Natural killer cell (primary cell): ENCODE measurements at regions not wholly inside any gene's neighbourhood (a gene's known extent, or its start where the extent isn't known, plus 50 kb on each side); places are given as distances from the start of the nearest gene placed in this dataset.

ENCODE experiments used
- ATAC-seq, 3 donors: fragments of 150-1000 bp in 2 of 3; fragments of 200-7000 bp in 1 of 3; cut with Tn5 transposase; 1 replicate in 1 of 3; 2 replicates in 2 of 3; pipeline ENCODE4 v1.10.0; 2021; ENCODE audit warnings: mild to moderate bottlenecking in 2 of 3, moderate library complexity in 2 of 3
- DNase-seq, 2 donors: peaks; one replicate each; pipeline versions ENCODE4 v3.0.0 to v3.0.0-alpha.2; 2013 to 2021; ENCODE audit warnings: mixed read lengths in 1 of 2
- H3K27ac ChIP-seq: one replicate; pipeline ENCODE4 v1.5.1; 2013; ENCODE audit warnings: mild to moderate bottlenecking, low read length
- H3K27me3 ChIP-seq: one replicate; pipeline ENCODE4 v1.6.1; 2013; ENCODE audit warnings: low read length; ENCODE audit not compliant: control insufficient read depth, insufficient read depth
- H3K36me3 ChIP-seq: one replicate; pipeline ENCODE4 v1.6.1; 2013; ENCODE audit warnings: low read length; ENCODE audit not compliant: control insufficient read depth, insufficient read depth
- H3K4me1 ChIP-seq: one replicate; pipeline ENCODE4 v1.6.1; 2013; ENCODE audit warnings: low read length; ENCODE audit not compliant: control insufficient read depth, insufficient read depth
- H3K4me3 ChIP-seq: one replicate; pipeline ENCODE4 v1.5.1; 2013; ENCODE audit warnings: low read length
- H3K9me3 ChIP-seq: one replicate; pipeline ENCODE4 v1.6.1; 2013; ENCODE audit warnings: low read length; ENCODE audit not compliant: control insufficient read depth, insufficient read depth
- H3K27ac Mint-ChIP-seq, 2 donors: one replicate each; pipeline ENCODE4 v1.8.0; 2022; ENCODE audit warnings: mild to moderate bottlenecking in 2 of 2, mixed read lengths in 2 of 2, moderate library complexity in 1 of 2
- H3K27me3 Mint-ChIP-seq, 2 donors: one replicate each; pipeline ENCODE4 v1.8.0; 2022; ENCODE audit warnings: low read depth in 2 of 2, mixed read lengths in 2 of 2
- H3K36me3 Mint-ChIP-seq: one replicate; pipeline ENCODE4 v1.8.0; 2022; ENCODE audit warnings: mixed read lengths
- H3K4me1 Mint-ChIP-seq, 2 donors: one replicate each; pipeline ENCODE4 v1.8.0; 2022; ENCODE audit warnings: mixed read lengths in 2 of 2
- H3K4me3 Mint-ChIP-seq: one replicate; pipeline ENCODE4 v1.8.0; 2022; ENCODE audit warnings: mild to moderate bottlenecking, moderate library complexity, mixed read lengths
- H3K9me3 Mint-ChIP-seq, 2 donors: one replicate each; pipeline ENCODE4 v1.8.0; 2022; ENCODE audit warnings: mixed read lengths in 2 of 2
- WGBS: methylation state at CpG from one replicate; pipeline ENCODE4 v1.1.7; 2013; ENCODE audit warnings: missing lambda C conversion rate; ENCODE audit not compliant: insufficient coverage; 5-methylcytosine and 5-hydroxymethylcytosine counted together
- intact Hi-C: fragments of 100-400 bp; cut with micrococcal nuclease; formaldehyde crosslinking; loops from one replicate; pipeline ENCODE4 v1.14.2; 2022
- TF ChIP-seq, protein P1 (sequence below): fragments of 200-600 bp; IDR thresholded peaks from one replicate; pipeline ENCODE4 v1.8.0; 2022; ENCODE audit warnings: antibody characterized with exemption

DNA sequence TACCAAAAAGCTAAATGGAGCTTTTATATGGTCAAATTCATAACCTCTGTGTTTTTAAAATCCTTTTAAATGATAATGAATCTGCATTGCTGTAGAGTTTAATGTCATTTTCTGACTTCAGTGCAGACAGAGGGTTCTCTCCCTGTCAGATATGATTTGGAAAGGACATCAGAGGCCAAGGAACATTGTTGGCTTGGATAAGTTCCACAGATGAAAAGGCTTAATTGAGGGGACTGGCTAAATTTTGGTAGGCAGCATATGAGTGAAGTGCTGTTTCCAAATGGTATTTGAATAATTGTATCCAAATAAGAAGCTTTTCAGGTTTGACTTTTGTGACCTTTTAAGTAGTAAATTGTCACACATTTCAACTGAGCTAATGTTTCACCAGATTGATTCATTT is 124.6 kb upstream of the KCNH7 start:
- Mint-ChIP-seq H3K9me3 (peaks cover 18 to 36% of the 10 kb centered on the region in 2 donors), H3K4me3 (no peak overlapping the region), H3K4me1 (no peaks in the 10 kb centered on the region), H3K27ac (no peak overlapping the region), H3K36me3 (peaks cover 8% of the 10 kb centered on the region), H3K27me3 (no peaks in the 10 kb centered on the region)
- Histone ChIP-seq H3K27me3 (no peaks in the 10 kb centered on the region), H3K36me3 (no peaks in the 10 kb centered on the region), H3K4me3 (no peak overlapping the region), H3K27ac (no peak overlapping the region), H3K9me3 (peaks cover 3% of the 10 kb centered on the region), H3K4me1 (no peaks in the 10 kb centered on the region)
- ATAC-seq (no peak), DNase-seq (no peak)
- TF ChIP-seq, protein P1, sequence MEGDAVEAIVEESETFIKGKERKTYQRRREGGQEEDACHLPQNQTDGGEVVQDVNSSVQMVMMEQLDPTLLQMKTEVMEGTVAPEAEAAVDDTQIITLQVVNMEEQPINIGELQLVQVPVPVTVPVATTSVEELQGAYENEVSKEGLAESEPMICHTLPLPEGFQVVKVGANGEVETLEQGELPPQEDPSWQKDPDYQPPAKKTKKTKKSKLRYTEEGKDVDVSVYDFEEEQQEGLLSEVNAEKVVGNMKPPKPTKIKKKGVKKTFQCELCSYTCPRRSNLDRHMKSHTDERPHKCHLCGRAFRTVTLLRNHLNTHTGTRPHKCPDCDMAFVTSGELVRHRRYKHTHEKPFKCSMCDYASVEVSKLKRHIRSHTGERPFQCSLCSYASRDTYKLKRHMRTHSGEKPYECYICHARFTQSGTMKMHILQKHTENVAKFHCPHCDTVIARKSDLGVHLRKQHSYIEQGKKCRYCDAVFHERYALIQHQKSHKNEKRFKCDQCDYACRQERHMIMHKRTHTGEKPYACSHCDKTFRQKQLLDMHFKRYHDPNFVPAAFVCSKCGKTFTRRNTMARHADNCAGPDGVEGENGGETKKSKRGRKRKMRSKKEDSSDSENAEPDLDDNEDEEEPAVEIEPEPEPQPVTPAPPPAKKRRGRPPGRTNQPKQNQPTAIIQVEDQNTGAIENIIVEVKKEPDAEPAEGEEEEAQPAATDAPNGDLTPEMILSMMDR: no peak
- intact Hi-C loops: no loop called here

DNA sequence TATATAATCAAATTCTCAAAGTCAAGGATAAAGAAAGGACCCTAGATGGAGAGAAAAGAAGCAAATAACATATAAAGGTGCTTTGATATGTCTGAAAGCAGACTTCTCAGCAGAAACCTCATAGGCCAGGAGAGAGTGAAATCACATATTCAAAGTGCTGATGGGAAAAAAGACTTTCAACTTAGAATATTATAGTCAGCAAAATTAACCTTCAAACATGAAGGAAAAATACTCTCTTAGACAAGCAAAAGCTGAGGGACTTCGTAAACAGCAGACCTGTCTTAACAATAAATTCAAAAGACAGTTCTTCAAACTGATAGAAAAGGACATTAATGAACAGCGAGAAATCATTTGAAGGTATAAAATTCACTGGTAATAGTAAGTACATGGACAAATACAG is 107.2 kb upstream of the KCNH7 start:
- H3K4me1 ChIP-seq: no peaks in the 10 kb centered on the region
- H3K36me3 ChIP-seq: no peaks in the 10 kb centered on the region
- Mint-ChIP-seq H3K4me1 (no peaks in the 10 kb centered on the region), H3K27ac (no peak overlapping the region), H3K27me3 (no peaks in the 10 kb centered on the region), H3K9me3 (peaks cover 6 to 26% of the 10 kb centered on the region in 2 donors), H3K4me3 (no peak overlapping the region), H3K36me3 (peaks cover 19% of the 10 kb centered on the region)
- WGBS: no CpG with 5 or more reads among the region's 2 CpGs
- ATAC-seq (no peak), DNase-seq (no peak)
- peaks cover 9% of the 10 kb centered on the region for H3K9me3 ChIP-seq
- no peaks in the 10 kb centered on the region for H3K27me3 ChIP-seq
- no peak overlapping the region for H3K27ac ChIP-seq
- H3K4me3 ChIP-seq: no peak overlapping the region
- intact Hi-C loops: no loop called here
- TF ChIP-seq, protein P1: no peak

DNA sequence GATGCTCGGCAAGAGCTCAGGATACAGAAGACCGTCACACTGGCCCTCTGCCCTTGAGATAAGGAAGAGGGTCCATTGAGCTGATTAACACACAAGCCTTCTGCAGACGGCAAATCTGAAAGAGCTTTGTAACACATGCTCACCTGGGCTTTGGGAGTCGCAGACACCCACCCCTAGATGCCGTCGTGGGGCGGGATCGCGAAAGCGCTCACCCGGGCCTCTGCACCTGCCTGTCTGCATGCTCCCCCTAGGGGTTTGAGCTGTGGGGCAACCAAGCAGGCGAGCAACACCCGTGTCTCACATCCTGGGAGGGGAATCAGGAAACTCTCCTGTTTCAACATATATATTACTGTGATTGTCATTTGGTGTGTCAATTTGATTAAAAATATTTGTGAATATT is 99.8 kb upstream of the KCNH7 start:
- H3K9me3 ChIP-seq: peaks cover 2% of the 10 kb centered on the region
- TF ChIP-seq, protein P1: no peak
- H3K4me3 ChIP-seq: no peak overlapping the region
- Mint-ChIP-seq H3K4me1 (no peaks in the 10 kb centered on the region), H3K9me3 (peaks cover 6 to 13% of the 10 kb centered on the region in 2 donors), H3K27me3 (no peaks in the 10 kb centered on the region), H3K27ac (no peak overlapping the region), H3K4me3 (no peak overlapping the region), H3K36me3 (peaks cover 8% of the 10 kb centered on the region)
- ATAC-seq: no peak
- no peaks in the 10 kb centered on the region for H3K36me3 ChIP-seq
- no peaks in the 10 kb centered on the region for H3K27me3 ChIP-seq
- no peaks in the 10 kb centered on the region for H3K4me1 ChIP-seq
- DNase-seq: no peak
- H3K27ac ChIP-seq: no peak overlapping the region
- intact Hi-C loops: no loop called here
- 91% methylated on average over 11 of the region's 13 CpGs for WGBS

- H3K27me3 Mint-ChIP-seq: no peaks in the 10 kb centered on the region
- no peak overlapping the region for H3K4me3 Mint-ChIP-seq
- H3K36me3 Mint-ChIP-seq: no peaks in the 10 kb centered on the region
- ATAC-seq (no peak), DNase-seq (no peak)
- intact Hi-C loops: no loop called here
- Histone ChIP-seq H3K27ac (no peak overlapping the region), H3K27me3 (no peaks in the 10 kb centered on the region), H3K9me3 (no peaks in the 10 kb centered on the region), H3K36me3 (no peaks in the 10 kb centered on the region), H3K4me1 (no peaks in the 10 kb centered on the region), H3K4me3 (no peak overlapping the region)
- TF ChIP-seq, protein P1: no peak
- H3K4me1 Mint-ChIP-seq: no peaks in the 10 kb centered on the region
- H3K9me3 Mint-ChIP-seq: peaks cover 8 to 10% of the 10 kb centered on the region in 2 donors
- no peak overlapping the region for H3K27ac Mint-ChIP-seq
Measured at GRCh38 chr2:162934191-162934590, 95.6 kb upstream of the KCNH7 start.
